ENCODE measurements at regions not wholly inside any gene's neighbourhood (a gene's known extent, or its start where the extent isn't known, plus 50 kb on each side); places are given as distances from the start of the nearest gene placed in this dataset.

DNA sequence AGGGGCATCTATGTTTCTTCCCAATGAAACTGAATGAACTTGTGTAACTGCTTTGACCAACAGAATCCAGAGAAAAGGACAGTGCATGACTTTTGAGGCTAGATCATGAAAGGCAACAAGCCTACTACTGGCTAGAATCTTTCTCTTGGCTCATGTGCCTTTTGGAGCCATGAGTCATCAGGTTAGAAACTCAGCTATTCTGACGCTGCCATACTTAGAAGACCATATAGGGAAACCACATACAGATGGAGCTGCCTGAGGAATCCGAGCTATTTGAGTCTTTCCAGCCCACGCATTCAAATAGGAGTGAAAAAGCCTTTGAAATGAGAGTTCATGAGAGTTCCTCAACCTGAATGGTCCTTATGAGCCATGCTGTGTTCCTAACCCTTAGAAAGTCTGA lies 738.5 kb upstream of the CHRM3 start:
- Histone ChIP-seq H3K9ac (ENCODE audit: low read depth in 1 of 2, low read length in 2 of 2) (no peak overlapping the region), H3K4me3 (ENCODE audit: low read depth in 1 of 3, low read length in 3 of 3) (no peak overlapping the region), H3K27ac (ENCODE audit: low read depth in 1 of 2, low read length in 2 of 2) (no peak overlapping the region), H3K9me3 (ENCODE audit: control insufficient read depth in 4 of 4, low read length in 3 of 4) (no peaks in the 10 kb centered on the region), H3K36me3 (ENCODE audit: control insufficient read depth in 4 of 4, insufficient read depth in 3 of 4, low read depth in 1 of 4, low read length in 3 of 4) (no peaks in the 10 kb centered on the region), H3K4me1 (ENCODE audit: control insufficient read depth in 4 of 4, insufficient read depth in 4 of 4, low read length in 3 of 4) (no peaks in the 10 kb centered on the region), H3K27me3 (ENCODE audit: control insufficient read depth in 4 of 4, insufficient read depth in 4 of 4, low read length in 3 of 4) (no peaks in the 10 kb centered on the region)
- 37% methylated on average over 3 of the region's 3 CpGs for WGBS
- DNase-seq (ENCODE audit: low spot score): no peak
- TF ChIP-seq GABPA (IDR thresholded peaks at IDR 0.05 in 1 of 2, conservative IDR thresholded peaks at IDR 0.05 in 1 of 2): no peak
- no peak for TF ChIP-seq HNF4G (IDR thresholded peaks at IDR 0.05)
- no peak for TF ChIP-seq YY1 (IDR thresholded peaks at IDR 0.05)
- TF ChIP-seq, protein P1, sequence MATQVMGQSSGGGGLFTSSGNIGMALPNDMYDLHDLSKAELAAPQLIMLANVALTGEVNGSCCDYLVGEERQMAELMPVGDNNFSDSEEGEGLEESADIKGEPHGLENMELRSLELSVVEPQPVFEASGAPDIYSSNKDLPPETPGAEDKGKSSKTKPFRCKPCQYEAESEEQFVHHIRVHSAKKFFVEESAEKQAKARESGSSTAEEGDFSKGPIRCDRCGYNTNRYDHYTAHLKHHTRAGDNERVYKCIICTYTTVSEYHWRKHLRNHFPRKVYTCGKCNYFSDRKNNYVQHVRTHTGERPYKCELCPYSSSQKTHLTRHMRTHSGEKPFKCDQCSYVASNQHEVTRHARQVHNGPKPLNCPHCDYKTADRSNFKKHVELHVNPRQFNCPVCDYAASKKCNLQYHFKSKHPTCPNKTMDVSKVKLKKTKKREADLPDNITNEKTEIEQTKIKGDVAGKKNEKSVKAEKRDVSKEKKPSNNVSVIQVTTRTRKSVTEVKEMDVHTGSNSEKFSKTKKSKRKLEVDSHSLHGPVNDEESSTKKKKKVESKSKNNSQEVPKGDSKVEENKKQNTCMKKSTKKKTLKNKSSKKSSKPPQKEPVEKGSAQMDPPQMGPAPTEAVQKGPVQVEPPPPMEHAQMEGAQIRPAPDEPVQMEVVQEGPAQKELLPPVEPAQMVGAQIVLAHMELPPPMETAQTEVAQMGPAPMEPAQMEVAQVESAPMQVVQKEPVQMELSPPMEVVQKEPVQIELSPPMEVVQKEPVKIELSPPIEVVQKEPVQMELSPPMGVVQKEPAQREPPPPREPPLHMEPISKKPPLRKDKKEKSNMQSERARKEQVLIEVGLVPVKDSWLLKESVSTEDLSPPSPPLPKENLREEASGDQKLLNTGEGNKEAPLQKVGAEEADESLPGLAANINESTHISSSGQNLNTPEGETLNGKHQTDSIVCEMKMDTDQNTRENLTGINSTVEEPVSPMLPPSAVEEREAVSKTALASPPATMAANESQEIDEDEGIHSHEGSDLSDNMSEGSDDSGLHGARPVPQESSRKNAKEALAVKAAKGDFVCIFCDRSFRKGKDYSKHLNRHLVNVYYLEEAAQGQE (IDR thresholded peaks at IDR 0.05): no peak
- no peak for TF ChIP-seq HNF4A (conservative IDR thresholded peaks at IDR 0.05)
- TF ChIP-seq, protein P2, sequence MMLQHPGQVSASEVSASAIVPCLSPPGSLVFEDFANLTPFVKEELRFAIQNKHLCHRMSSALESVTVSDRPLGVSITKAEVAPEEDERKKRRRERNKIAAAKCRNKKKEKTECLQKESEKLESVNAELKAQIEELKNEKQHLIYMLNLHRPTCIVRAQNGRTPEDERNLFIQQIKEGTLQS (IDR thresholded peaks at IDR 0.05): no peak
- no peak for TF ChIP-seq TAF1 (conservative IDR thresholded peaks at IDR 0.05)
- no peak for TF ChIP-seq EGR1 (IDR thresholded peaks at IDR 0.05; ENCODE audit: low read depth in 2 of 2)
- TF ChIP-seq FOXA1 (IDR thresholded peaks at IDR 0.05): no peak
- no peak for TF ChIP-seq SP1 (IDR thresholded peaks at IDR 0.05)
- TF ChIP-seq RAD21 (IDR thresholded peaks at IDR 0.05): no peak
- TF ChIP-seq NR2F2 (IDR thresholded peaks at IDR 0.05): no peak
- TF ChIP-seq JUND (IDR thresholded peaks at IDR 0.05): no peak
- TF ChIP-seq, protein P3, sequence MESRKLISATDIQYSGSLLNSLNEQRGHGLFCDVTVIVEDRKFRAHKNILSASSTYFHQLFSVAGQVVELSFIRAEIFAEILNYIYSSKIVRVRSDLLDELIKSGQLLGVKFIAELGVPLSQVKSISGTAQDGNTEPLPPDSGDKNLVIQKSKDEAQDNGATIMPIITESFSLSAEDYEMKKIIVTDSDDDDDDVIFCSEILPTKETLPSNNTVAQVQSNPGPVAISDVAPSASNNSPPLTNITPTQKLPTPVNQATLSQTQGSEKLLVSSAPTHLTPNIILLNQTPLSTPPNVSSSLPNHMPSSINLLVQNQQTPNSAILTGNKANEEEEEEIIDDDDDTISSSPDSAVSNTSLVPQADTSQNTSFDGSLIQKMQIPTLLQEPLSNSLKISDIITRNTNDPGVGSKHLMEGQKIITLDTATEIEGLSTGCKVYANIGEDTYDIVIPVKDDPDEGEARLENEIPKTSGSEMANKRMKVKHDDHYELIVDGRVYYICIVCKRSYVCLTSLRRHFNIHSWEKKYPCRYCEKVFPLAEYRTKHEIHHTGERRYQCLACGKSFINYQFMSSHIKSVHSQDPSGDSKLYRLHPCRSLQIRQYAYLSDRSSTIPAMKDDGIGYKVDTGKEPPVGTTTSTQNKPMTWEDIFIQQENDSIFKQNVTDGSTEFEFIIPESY (IDR thresholded peaks at IDR 0.05): no peak
- no peak for TF ChIP-seq FOXA2 (IDR thresholded peaks at IDR 0.05)
- TF ChIP-seq, protein P4, sequence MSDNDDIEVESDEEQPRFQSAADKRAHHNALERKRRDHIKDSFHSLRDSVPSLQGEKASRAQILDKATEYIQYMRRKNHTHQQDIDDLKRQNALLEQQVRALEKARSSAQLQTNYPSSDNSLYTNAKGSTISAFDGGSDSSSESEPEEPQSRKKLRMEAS (IDR thresholded peaks at IDR 0.05): no peak
- TF ChIP-seq, protein P5, sequence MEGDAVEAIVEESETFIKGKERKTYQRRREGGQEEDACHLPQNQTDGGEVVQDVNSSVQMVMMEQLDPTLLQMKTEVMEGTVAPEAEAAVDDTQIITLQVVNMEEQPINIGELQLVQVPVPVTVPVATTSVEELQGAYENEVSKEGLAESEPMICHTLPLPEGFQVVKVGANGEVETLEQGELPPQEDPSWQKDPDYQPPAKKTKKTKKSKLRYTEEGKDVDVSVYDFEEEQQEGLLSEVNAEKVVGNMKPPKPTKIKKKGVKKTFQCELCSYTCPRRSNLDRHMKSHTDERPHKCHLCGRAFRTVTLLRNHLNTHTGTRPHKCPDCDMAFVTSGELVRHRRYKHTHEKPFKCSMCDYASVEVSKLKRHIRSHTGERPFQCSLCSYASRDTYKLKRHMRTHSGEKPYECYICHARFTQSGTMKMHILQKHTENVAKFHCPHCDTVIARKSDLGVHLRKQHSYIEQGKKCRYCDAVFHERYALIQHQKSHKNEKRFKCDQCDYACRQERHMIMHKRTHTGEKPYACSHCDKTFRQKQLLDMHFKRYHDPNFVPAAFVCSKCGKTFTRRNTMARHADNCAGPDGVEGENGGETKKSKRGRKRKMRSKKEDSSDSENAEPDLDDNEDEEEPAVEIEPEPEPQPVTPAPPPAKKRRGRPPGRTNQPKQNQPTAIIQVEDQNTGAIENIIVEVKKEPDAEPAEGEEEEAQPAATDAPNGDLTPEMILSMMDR (IDR thresholded peaks at IDR 0.05; ENCODE audit: low read depth, low read length, missing input control): no peak

DNA sequence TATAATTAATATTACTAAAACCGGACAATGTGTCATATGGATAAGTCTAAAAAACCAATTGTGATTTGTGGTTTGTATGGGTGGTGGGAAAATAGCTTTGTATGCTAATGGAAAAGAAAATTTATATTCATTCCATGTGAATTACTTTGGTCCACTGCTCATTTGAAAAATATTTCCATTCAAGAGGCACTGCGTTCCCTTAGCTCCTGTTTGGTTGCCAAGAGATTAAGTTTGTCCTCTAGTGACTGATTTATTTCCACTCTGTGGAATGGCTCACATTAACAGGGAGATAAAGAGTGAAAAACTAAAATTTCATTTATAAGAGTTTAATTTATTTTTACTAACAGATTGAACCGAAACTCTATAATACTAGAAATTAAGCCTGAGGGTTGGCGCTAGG lies 744.1 kb upstream of the CHRM3 start:
- no peak for TF ChIP-seq HNF4G (IDR thresholded peaks at IDR 0.05)
- TF ChIP-seq HNF4A (conservative IDR thresholded peaks at IDR 0.05): no peak
- TF ChIP-seq, protein P1 (IDR thresholded peaks at IDR 0.05): no peak
- no peak for TF ChIP-seq JUND (IDR thresholded peaks at IDR 0.05)
- no peak for TF ChIP-seq YY1 (IDR thresholded peaks at IDR 0.05)
- no peaks in the 10 kb centered on the region for H3K36me3 ChIP-seq (ENCODE audit: control insufficient read depth in 4 of 4, insufficient read depth in 3 of 4, low read depth in 1 of 4, low read length in 3 of 4)
- WGBS: 89% methylated on average over 4 of the region's 4 CpGs
- no peak overlapping the region for H3K27ac ChIP-seq (ENCODE audit: low read depth in 1 of 2, low read length in 2 of 2)
- H3K27me3 ChIP-seq (ENCODE audit: control insufficient read depth in 4 of 4, insufficient read depth in 4 of 4, low read length in 3 of 4): no peaks in the 10 kb centered on the region
- H3K9ac ChIP-seq (ENCODE audit: low read depth in 1 of 2, low read length in 2 of 2): no peak overlapping the region
- no peak for DNase-seq (ENCODE audit: low spot score)
- H3K4me3 ChIP-seq (ENCODE audit: low read depth in 1 of 3, low read length in 3 of 3): no peak overlapping the region
- H3K4me1 ChIP-seq (ENCODE audit: control insufficient read depth in 4 of 4, insufficient read depth in 4 of 4, low read length in 3 of 4): no peaks in the 10 kb centered on the region
- no peaks in the 10 kb centered on the region for H3K9me3 ChIP-seq (ENCODE audit: control insufficient read depth in 4 of 4, low read length in 3 of 4)
